Lung microvascular endothelial cell (primary cell): ENCODE measurements at regions not wholly inside any gene's neighbourhood (a gene's known extent, or its start where the extent isn't known, plus 50 kb on each side); places are given as distances from the start of the nearest gene placed in this dataset.

Source experiments
- DNase-seq, 2 donors: peaks; one replicate each; pipeline versions ENCODE4 v3.0.0 to v3.0.0-alpha.2; 2010; ENCODE audit warnings: low read depth in 2 of 2

DNA sequence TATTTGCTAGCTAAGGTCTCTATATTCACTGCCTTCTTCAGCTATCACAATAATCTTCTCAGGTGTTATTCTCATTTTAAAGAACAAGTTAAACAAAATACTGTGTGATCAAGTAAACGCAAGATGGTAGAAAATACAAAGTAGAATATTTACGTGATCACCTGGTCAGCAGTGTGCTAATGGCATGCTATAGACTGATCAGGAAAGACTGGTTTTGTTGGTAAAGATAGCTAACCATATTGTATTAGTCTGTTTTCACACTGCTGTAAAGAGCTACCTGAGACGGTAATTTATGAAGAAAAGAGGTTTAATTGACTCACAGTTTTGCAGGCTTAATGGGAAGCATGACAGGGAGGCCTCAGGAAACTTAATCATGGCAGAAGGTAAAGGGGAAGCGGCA is 50.4 kb downstream of the ZBTB38 start:
- DNase-seq, result no peak

DNA sequence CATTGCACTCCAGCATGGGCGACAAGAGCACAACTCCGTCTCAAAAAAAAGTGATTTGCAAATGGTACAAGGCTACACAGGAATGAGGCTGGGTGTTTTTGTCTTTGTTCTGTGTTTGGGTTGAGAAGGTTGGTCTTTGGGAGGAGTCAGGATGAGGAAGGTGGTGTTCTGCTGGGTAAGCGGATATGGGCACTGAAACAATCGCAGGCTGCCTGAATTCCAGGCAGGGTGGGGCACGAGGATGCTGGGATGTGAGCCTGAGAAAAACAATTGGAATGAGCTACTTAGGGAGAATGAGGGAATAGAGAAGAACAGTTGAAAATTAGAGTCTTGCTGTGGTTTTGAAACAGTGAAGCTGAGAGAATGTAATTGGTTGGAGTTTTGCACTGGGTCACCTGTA is 51.6 kb downstream of the ZBTB38 start:
- peak in 1 of 2 donors; percentile 45 for DNase-seq

GRCh38 chr3:141421186-141421585 is 52.9 kb downstream of the ZBTB38 start:
- DNase-seq, result no peak

- peak in 1 of 2 donors; percentile 50 for DNase-seq
Measured at GRCh38 chr3:141421639-141422319, 53.5 kb downstream of the ZBTB38 start.

- DNase-seq, result no peak
Measured at GRCh38 chr3:141422961-141423582, 54.8 kb downstream of the ZBTB38 start.

DNA sequence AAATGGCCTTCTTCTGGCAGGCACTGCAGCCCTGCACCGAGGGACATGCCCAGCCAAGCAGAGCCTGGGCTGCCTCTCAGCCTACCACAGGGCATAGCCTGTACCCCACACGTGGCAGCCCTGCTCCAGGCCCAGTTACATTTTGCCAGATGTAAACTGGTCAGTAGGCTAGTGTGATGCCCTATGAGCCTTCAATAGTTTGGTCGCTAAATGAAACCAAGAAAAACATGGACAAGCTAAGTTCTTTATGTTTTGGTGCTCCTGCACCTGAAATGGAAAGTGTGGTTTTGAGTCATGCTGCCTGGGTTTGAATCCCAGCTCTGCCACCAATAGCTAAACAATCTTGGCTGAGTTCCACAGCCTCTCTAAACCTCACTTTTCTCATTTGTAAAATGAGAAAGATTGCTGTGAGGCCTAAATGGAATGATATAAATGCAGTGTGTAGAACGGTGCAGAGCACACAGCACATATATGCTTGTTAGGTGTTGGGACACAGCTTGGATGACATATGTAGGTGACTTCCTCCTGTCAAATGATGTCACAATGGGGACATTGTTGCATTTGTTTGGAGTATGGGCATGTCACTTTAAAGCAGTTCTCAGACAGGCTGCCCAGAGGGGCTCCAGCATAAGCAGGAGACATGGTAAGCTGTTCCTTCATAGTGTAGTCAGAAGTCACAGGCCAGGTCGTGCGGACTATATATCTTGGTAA is 57.4 kb downstream of the ZBTB38 start:
- DNase-seq, result no peak

- peak in 1 of 2 donors; percentile 72 for DNase-seq
Measured at GRCh38 chr3:141426404-141427034, 58.2 kb downstream of the ZBTB38 start.

GRCh38 chr3:141427764-141428163 is 59.1 kb upstream of the RASA2 start:
- DNase-seq, result no peak

DNA sequence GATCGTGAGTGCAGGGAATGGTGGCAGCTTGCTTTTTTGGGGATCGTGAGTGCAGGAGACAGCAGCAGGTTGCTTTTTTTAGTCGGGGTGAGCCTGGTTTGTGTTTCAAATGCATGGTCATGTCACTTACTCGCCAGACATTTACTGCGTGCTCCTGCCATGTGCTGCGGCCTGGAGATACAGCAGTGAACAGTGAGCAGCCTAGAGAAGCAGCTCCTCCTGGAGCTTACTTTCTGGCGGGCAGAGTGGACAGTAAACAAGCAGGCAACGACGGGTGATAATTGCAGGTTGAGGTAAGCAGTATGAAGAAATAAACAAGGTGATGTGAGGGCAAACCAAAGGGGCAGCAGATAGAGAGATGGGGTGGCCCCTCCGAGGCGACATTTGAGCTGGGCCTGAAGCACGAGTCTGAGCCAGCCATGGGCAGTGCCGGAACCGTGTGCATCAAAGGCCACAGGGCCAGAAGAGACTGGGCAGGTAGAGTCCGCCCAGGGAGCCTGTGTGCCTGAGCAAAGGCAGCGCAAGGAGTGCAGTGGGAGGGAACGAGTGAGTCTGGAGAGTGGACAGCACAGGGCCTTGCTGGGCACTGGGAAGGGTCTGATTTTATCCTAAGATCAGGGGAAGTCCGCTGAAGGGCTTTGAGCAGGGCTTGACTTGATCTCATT is 57.3 kb upstream of the RASA2 start:
- no peak for DNase-seq

GRCh38 chr3:141430316-141430715 is 56.5 kb upstream of the RASA2 start:
- no peak for DNase-seq

DNA sequence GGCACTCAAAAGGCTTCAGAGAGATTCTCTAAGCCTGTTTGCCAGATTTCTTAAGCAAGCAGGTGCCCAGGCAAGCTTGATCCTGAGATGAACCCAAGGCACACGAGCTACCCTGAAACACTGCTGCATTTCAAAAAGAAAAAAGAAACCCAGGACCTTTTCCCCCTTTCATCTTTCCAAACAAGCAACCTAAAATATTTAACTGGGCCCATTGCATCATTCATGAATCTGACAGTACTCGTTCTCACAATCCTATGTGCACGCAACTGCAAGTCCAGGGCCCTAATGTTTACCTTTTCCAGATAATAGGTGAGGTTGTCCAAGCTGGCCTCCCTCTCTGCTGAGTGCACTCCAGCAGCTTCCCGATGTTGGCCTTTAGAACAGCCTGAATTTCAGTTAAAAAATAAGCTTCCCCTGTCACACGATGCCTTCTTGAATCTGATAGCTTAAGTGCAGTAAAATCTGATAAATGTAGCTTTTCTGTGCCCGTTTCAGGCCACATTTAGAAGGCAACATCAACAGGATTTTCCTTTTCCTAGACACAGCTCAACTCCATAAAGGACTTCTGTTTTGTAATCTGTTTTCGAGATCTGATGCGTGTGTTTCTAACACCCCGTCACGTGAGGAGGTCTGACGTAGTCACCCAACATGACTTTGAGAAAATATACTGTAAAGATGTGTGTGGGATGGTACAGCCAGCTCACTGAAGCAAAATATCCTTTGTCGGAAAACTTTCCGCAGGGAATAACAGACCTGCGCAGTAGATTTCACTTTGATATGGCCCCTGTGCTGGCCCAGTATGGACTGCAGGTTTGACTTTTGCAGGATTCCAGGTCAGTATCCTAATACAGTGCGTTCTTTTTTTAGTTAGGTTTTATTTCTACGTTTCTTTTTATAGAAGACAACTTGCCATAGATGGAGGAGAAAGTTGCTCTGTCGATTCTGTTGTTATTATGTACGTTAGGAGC is 55.1 kb upstream of the RASA2 start:
- DNase-seq, result peak; percentile 57 to 84

DNA sequence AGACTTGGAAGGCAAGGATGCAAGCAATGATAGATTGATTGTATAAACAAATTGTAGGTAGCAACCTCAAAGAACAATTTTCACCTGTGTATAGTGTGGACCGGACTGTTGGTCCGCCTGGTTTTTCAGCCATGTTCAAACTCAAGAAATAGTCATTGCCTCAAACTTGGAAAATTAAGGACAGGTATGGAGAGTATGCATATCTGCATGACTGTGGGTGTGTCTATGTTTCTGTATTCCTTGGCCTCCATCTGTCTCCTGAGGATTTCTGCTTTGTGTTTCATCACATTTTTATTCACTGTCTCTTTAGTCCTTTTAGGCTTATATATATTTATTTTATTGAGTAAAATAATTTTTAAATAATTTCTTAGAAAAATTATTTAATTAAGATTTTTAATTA is 53.9 kb upstream of the RASA2 start:
- DNase-seq, result no peak

DNA sequence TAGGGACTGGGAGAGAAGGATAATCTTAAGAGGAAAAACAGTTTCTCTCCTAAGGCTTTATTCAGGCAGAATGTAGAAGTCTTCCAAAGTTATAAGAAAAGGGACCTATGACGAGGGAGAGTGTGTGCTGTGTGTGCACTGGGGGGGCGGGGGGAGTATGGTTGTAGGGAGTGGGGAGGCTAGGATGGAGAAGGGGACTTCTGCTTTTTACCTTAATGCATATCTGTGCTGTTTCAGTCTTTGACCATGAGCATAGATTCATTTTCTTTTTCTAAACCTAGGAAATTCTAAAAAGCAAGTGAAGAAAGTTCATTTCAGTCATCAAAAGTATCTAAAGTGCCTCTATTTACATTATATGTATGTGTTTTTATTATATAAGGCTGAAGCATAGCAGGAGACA is 52.6 kb upstream of the RASA2 start:
- no peak for DNase-seq

DNA sequence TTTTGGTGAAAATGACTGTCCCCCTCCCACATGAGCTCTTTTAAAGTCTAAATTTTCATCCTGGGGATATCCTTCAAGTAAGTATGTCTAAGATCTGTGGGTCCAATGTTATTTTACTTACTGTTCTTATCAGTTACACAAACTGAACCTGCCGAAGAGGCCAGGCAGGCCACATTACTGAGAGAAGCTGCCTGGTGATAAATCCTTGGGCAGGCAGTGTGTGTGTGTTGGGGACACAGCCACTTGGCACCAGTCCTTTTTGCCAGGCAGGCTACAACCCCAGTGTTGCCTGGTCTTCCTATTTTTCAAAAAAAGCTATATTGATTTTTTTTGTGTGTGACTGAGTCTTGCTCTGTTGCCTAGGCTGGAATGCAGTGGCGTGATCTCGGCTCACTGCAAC is 50.6 kb upstream of the RASA2 start:
- no peak for DNase-seq
